Transverse colon (tissue), 4 donors: ENCODE measurements at regions not wholly inside any gene's neighbourhood (a gene's known extent, or its start where the extent isn't known, plus 50 kb on each side); places are given as distances from the start of the nearest gene placed in this dataset.

ENCODE experiments used
- EP300 ChIP-seq: sonication (generic); formaldehyde crosslinking; IDR thresholded peaks from one replicate; pipeline ENCODE4 v1.6.1; 2017; ENCODE audit warnings: antibody characterized with exemption, low read depth
- POLR2A ChIP-seq: fragments of 450-650 bp; IDR thresholded peaks from one replicate; pipeline ENCODE4 v1.6.1; 2016; ENCODE audit warnings: antibody characterized with exemption, mild to moderate bottlenecking, moderate library complexity
- POLR2AphosphoS5 ChIP-seq, 3 donors: sonication (generic); formaldehyde crosslinking; IDR thresholded peaks; one replicate each; pipeline ENCODE4 v1.6.1; 2016; ENCODE audit warnings: antibody characterized with exemption in 3 of 3
- TF ChIP-seq, protein P1 (sequence below), 5 experiments: fragments of 200-600 bp in 3 of 5; fragments of 450-650 bp in 2 of 5; sonication (generic) in 3 of 5; IDR thresholded peaks; 1 replicate in 2 of 5; 2 replicates in 3 of 5; pipeline ENCODE4 v1.5.1; 2016 to 2017; ENCODE audit warnings: antibody characterized with exemption in 5 of 5, inconsistent platforms in 3 of 5, mild to moderate bottlenecking in 2 of 5, moderate library complexity in 1 of 5

- TF ChIP-seq, protein P1, sequence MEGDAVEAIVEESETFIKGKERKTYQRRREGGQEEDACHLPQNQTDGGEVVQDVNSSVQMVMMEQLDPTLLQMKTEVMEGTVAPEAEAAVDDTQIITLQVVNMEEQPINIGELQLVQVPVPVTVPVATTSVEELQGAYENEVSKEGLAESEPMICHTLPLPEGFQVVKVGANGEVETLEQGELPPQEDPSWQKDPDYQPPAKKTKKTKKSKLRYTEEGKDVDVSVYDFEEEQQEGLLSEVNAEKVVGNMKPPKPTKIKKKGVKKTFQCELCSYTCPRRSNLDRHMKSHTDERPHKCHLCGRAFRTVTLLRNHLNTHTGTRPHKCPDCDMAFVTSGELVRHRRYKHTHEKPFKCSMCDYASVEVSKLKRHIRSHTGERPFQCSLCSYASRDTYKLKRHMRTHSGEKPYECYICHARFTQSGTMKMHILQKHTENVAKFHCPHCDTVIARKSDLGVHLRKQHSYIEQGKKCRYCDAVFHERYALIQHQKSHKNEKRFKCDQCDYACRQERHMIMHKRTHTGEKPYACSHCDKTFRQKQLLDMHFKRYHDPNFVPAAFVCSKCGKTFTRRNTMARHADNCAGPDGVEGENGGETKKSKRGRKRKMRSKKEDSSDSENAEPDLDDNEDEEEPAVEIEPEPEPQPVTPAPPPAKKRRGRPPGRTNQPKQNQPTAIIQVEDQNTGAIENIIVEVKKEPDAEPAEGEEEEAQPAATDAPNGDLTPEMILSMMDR (IDR thresholded peaks at IDR 0.05) = no peak
- TF ChIP-seq POLR2AphosphoS5 (IDR thresholded peaks at IDR 0.05) (no peak), POLR2A (no peak), EP300 (no peak)
These were observed 50.8 kb upstream of the CACNA2D1 start for GRCh38 chr7:82494420-82494819.
